H9 (cell line): ENCODE measurements at regions not wholly inside any gene's neighbourhood (a gene's known extent, or its start where the extent isn't known, plus 50 kb on each side); places are given as distances from the start of the nearest gene placed in this dataset.
"Not testable (repeated sequence)": the region's sequence is repeated elsewhere in the genome, so short reads cannot be mapped to it uniquely, and the experiment has no call there.

Source experiments
- DNase-seq: peaks from one replicate; pipeline ENCODE4 v3.0.0-alpha.2; 2017
- H2AFZ ChIP-seq: one replicate; pipeline ENCODE4 v1.6.1; 2013; ENCODE audit warnings: mild to moderate bottlenecking, low read length, control low read depth, moderate library complexity
- H2AK5ac ChIP-seq: 2 replicates; pipeline ENCODE4 v1.6.1; 2013; ENCODE audit warnings: low read length, control low read depth, mixed read lengths; ENCODE audit not compliant: insufficient read length
- H2BK120ac ChIP-seq: one replicate; pipeline ENCODE4 v1.6.1; 2013; ENCODE audit warnings: low read depth, mild to moderate bottlenecking, low read length, control low read depth, inconsistent platforms; ENCODE audit not compliant: poor library complexity, severe bottlenecking
- H2BK12ac ChIP-seq: 2 replicates; pipeline ENCODE4 v1.6.1; 2013; ENCODE audit warnings: low read length, control low read depth, mixed read lengths, low read depth; ENCODE audit not compliant: insufficient read length
- H2BK15ac ChIP-seq: 2 replicates; pipeline ENCODE4 v1.6.1; 2013; ENCODE audit warnings: low read depth, low read length, control low read depth
- H2BK20ac ChIP-seq: one replicate; pipeline ENCODE4 v1.6.1; 2013; ENCODE audit warnings: low read depth, mild to moderate bottlenecking, low read length, control low read depth, inconsistent platforms; ENCODE audit not compliant: poor library complexity, severe bottlenecking
- H2BK5ac ChIP-seq: 2 replicates; pipeline ENCODE4 v1.6.1; 2013; ENCODE audit warnings: low read length, control low read depth, mixed read lengths; ENCODE audit not compliant: insufficient read length
- H3K14ac ChIP-seq: 2 replicates; pipeline ENCODE4 v1.6.1; 2013; ENCODE audit warnings: low read length, control low read depth; ENCODE audit not compliant: insufficient read depth
- H3K18ac ChIP-seq: 2 replicates; pipeline ENCODE4 v1.6.1; 2013; ENCODE audit warnings: low read depth, mild to moderate bottlenecking, mixed read lengths, low read length, control low read depth; ENCODE audit not compliant: insufficient read length
- H3K23ac ChIP-seq: 2 replicates; pipeline ENCODE4 v1.6.1; 2013; ENCODE audit warnings: low read length, control low read depth, mixed read lengths, low read depth; ENCODE audit not compliant: insufficient read length
- H3K23me2 ChIP-seq: 2 replicates; pipeline ENCODE4 v1.6.1; 2013; ENCODE audit warnings: low read depth, mild to moderate bottlenecking, mixed read lengths, low read length, control low read depth; ENCODE audit not compliant: insufficient read length, poor library complexity, severe bottlenecking
- H3K27ac ChIP-seq: 2 replicates; pipeline ENCODE4 v1.5.1; 2013; ENCODE audit warnings: low read length, control low read depth, mixed read lengths, low read depth; ENCODE audit not compliant: insufficient read length
- H3K27me3 ChIP-seq: 2 replicates; pipeline ENCODE4 v1.6.1; 2013; ENCODE audit warnings: low read length, control low read depth, inconsistent platforms; ENCODE audit not compliant: insufficient read depth
- H3K4ac ChIP-seq: 2 replicates; pipeline ENCODE4 v1.6.1; 2013; ENCODE audit warnings: low read depth, mild to moderate bottlenecking, control low read depth, inconsistent platforms, low read length, moderate library complexity
- H3K4me1 ChIP-seq: 2 replicates; pipeline ENCODE4 v1.6.1; 2013; ENCODE audit warnings: low read length, control low read depth, inconsistent platforms; ENCODE audit not compliant: insufficient read depth
- H3K4me2 ChIP-seq: 2 replicates; pipeline ENCODE4 v1.6.1; 2013; ENCODE audit warnings: low read length, control low read depth, mixed read lengths; ENCODE audit not compliant: insufficient read length, insufficient read depth
- H3K56ac ChIP-seq: 2 replicates; pipeline ENCODE4 v1.6.1; 2013; ENCODE audit warnings: low read depth, mild to moderate bottlenecking, mixed read lengths, low read length, control low read depth; ENCODE audit not compliant: insufficient read length
- H3K79me1 ChIP-seq: 2 replicates; pipeline ENCODE4 v1.6.1; 2013; ENCODE audit warnings: low read depth, mild to moderate bottlenecking, moderate library complexity, low read length, control low read depth, inconsistent platforms; ENCODE audit not compliant: insufficient read depth, poor library complexity, severe bottlenecking
- H3K79me2 ChIP-seq: 2 replicates; pipeline ENCODE4 v1.6.1; 2013; ENCODE audit warnings: low read length, control low read depth, inconsistent platforms; ENCODE audit not compliant: insufficient read depth
- H3K9ac ChIP-seq: 2 replicates; pipeline ENCODE4 v1.6.1; 2013; ENCODE audit warnings: low read length, control low read depth, mixed read lengths; ENCODE audit not compliant: insufficient read length; ENCODE audit errors: extremely low read depth
- H3K9me3 ChIP-seq: one replicate; pipeline ENCODE4 v1.6.1; 2013; ENCODE audit warnings: low read depth, low read length, inconsistent platforms; ENCODE audit not compliant: control insufficient read depth
- H3T11ph ChIP-seq: one replicate; pipeline ENCODE4 v1.6.1; 2013; ENCODE audit warnings: mild to moderate bottlenecking, low read length, control low read depth, inconsistent platforms
- H4K20me1 ChIP-seq: one replicate; pipeline ENCODE4 v1.6.1; 2013; ENCODE audit not compliant: control insufficient read depth, insufficient read length, insufficient read depth
- H4K5ac ChIP-seq: 2 replicates; pipeline ENCODE4 v1.6.1; 2013; ENCODE audit warnings: low read depth, mild to moderate bottlenecking, mixed read lengths, low read length, control low read depth; ENCODE audit not compliant: insufficient read length
- H4K8ac ChIP-seq: replicated peaks from 2 replicates; pipeline ENCODE4 v1.6.1; 2013; ENCODE audit warnings: low read length, control low read depth, mixed read lengths, low read depth; ENCODE audit not compliant: insufficient read length
- H4K91ac ChIP-seq: 2 replicates; pipeline ENCODE4 v1.6.1; 2013; ENCODE audit warnings: low read depth, mild to moderate bottlenecking, moderate library complexity, mixed read lengths, low read length, control low read depth; ENCODE audit not compliant: insufficient read length
- H3K27ac Mint-ChIP-seq, 3 experiments: 2 replicates in 2 of 3; 3 replicates in 1 of 3; pipeline ENCODE4 v1.8.0; 2020 to 2021; ENCODE audit warnings: mixed read lengths in 3 of 3, mild to moderate bottlenecking in 1 of 3, moderate library complexity in 1 of 3
- H3K27me3 Mint-ChIP-seq: 2 replicates; pipeline ENCODE4 v1.8.0; 2021; ENCODE audit warnings: low read depth, mild to moderate bottlenecking, moderate library complexity, mixed read lengths
- H3K36me3 Mint-ChIP-seq, 3 experiments: 2 replicates in 2 of 3; 3 replicates in 1 of 3; pipeline ENCODE4 v1.8.0; 2020 to 2021; ENCODE audit warnings: low read depth in 3 of 3, mixed read lengths in 3 of 3; ENCODE audit not compliant: insufficient read depth in 1 of 3
- H3K4me1 Mint-ChIP-seq, 2 experiments: 2 replicates each; pipeline ENCODE4 v1.8.0; 2020; ENCODE audit warnings: mixed read lengths in 2 of 2
- H3K4me3 Mint-ChIP-seq, 2 experiments: 2 replicates in 1 of 2; 3 replicates in 1 of 2; pipeline ENCODE4 v1.8.0; 2020 to 2021; ENCODE audit warnings: mild to moderate bottlenecking in 2 of 2, mixed read lengths in 2 of 2, moderate library complexity in 1 of 2
- H3K9me3 Mint-ChIP-seq, 2 experiments: 2 replicates in 1 of 2; 3 replicates in 1 of 2; pipeline ENCODE4 v1.8.0; 2020; ENCODE audit warnings: mild to moderate bottlenecking in 2 of 2, mixed read lengths in 2 of 2, moderate library complexity in 1 of 2
- CTCF ChIP-seq: fragments of 200-600 bp; sonication (generic); conservative IDR thresholded peaks from 3 replicates; pipeline ENCODE4 v1.8.0; 2021; ENCODE audit warnings: antibody characterized with exemption, mild to moderate bottlenecking
- WGBS: extraction: QIAGEN DNeasy Blood & Tissue Kit; methylation state at CpG from one replicate; pipeline ENCODE4 v1.1.7; 2013; ENCODE audit warnings: missing lambda C conversion rate, low lambda C conversion rate, mixed read lengths; ENCODE audit not compliant: insufficient read length; ENCODE audit errors: extremely low coverage; 5-methylcytosine and 5-hydroxymethylcytosine counted together

GRCh38 chr14:106694638-106695393 is 1168.4 kb downstream of the TMEM121 start:
- no peak overlapping the region for H3K4me2 ChIP-seq
- no peak overlapping the region for H3K23ac ChIP-seq
- no peak overlapping the region for H3K4ac ChIP-seq
- no peak overlapping the region for H2AK5ac ChIP-seq
- H4K8ac ChIP-seq = no peak overlapping the region
- WGBS = no CpG with 5 or more reads among the region's 19 CpGs
- no peak overlapping the region for H3K9ac ChIP-seq
- no peak overlapping the region for H3K14ac ChIP-seq
- H2BK5ac ChIP-seq = no peak overlapping the region
- H3K79me2 ChIP-seq = no peaks in the 10 kb centered on the region
- no peak overlapping the region for H4K5ac ChIP-seq
- Mint-ChIP-seq H3K9me3 (peaks cover 68 to 71% of the 10 kb centered on the region in 2 experiments), H3K4me1 (no peaks in the 10 kb centered on the region), H3K4me3 (no peak overlapping the region), H3K36me3 (peaks cover 9 to 20% (median 14%) of the 10 kb centered on the region in 3 experiments), H3K27me3 (peaks cover 3% of the 10 kb centered on the region), H3K27ac (no peak overlapping the region)
- no peak overlapping the region for H3K18ac ChIP-seq
- no peak overlapping the region for H3K27ac ChIP-seq
- no peaks in the 10 kb centered on the region for H3K4me1 ChIP-seq
- H2BK15ac ChIP-seq = no peak overlapping the region
- no peak overlapping the region for H3T11ph ChIP-seq
- H4K91ac ChIP-seq = no peak overlapping the region
- H2BK20ac ChIP-seq = no peak overlapping the region
- H3K56ac ChIP-seq = no peak overlapping the region
- DNase-seq = no peak
- H2BK120ac ChIP-seq = no peak overlapping the region
- no peaks in the 10 kb centered on the region for H3K23me2 ChIP-seq
- H3K79me1 ChIP-seq = no peaks in the 10 kb centered on the region
- TF ChIP-seq CTCF = no peak
- no peaks in the 10 kb centered on the region for H3K27me3 ChIP-seq
- H3K9me3 ChIP-seq = peaks cover 40% of the 10 kb centered on the region
- H2BK12ac ChIP-seq = no peak overlapping the region
- H2AFZ ChIP-seq = no peak overlapping the region
- no peaks in the 10 kb centered on the region for H4K20me1 ChIP-seq

- peaks cover 0 to 10% (median 4%) of the 10 kb centered on the region in 3 experiments; a peak in 5 of 7 replicates for H3K36me3 Mint-ChIP-seq
- not testable (repeated sequence) for H3K9ac ChIP-seq, H3K56ac ChIP-seq, H4K91ac ChIP-seq, H4K8ac ChIP-seq, H3K4me3 Mint-ChIP-seq, H2BK15ac ChIP-seq, H2AK5ac ChIP-seq, H3K4me1 Mint-ChIP-seq, H2BK5ac ChIP-seq, H2BK20ac ChIP-seq, H3K18ac ChIP-seq, H3K23ac ChIP-seq, H3K27me3 ChIP-seq, H3K23me2 ChIP-seq, H3K4ac ChIP-seq, H3K4me1 ChIP-seq, H4K5ac ChIP-seq, H3K79me2 ChIP-seq, H2AFZ ChIP-seq, H3K27me3 Mint-ChIP-seq, H3K79me1 ChIP-seq, H4K20me1 ChIP-seq, H3K4me2 ChIP-seq, H3K14ac ChIP-seq, H3T11ph ChIP-seq, H2BK120ac ChIP-seq, H3K27ac ChIP-seq, H3K27ac Mint-ChIP-seq, DNase-seq, H2BK12ac ChIP-seq
- peaks cover 28% of the 10 kb centered on the region for H3K9me3 ChIP-seq
- peaks cover 46 to 47% of the 10 kb centered on the region in 2 experiments for H3K9me3 Mint-ChIP-seq
- no CpG with 5 or more reads among the region's 16 CpGs for WGBS
These were observed 1172.4 kb downstream of the TMEM121 start for GRCh38 chr14:106698620-106699267.
